H9 (cell line): ENCODE measurements at regions not wholly inside any gene's neighbourhood (a gene's known extent, or its start where the extent isn't known, plus 50 kb on each side); places are given as distances from the start of the nearest gene placed in this dataset.

Experiments used
- DNase-seq: peaks from one replicate; pipeline ENCODE4 v3.0.0-alpha.2; 2017
- H2AFZ ChIP-seq: one replicate; pipeline ENCODE4 v1.6.1; 2013; ENCODE audit warnings: mild to moderate bottlenecking, low read length, control low read depth, moderate library complexity
- H2AK5ac ChIP-seq: 2 replicates; pipeline ENCODE4 v1.6.1; 2013; ENCODE audit warnings: low read length, control low read depth, mixed read lengths; ENCODE audit not compliant: insufficient read length
- H2BK120ac ChIP-seq: one replicate; pipeline ENCODE4 v1.6.1; 2013; ENCODE audit warnings: low read depth, mild to moderate bottlenecking, low read length, control low read depth, inconsistent platforms; ENCODE audit not compliant: poor library complexity, severe bottlenecking
- H2BK12ac ChIP-seq: 2 replicates; pipeline ENCODE4 v1.6.1; 2013; ENCODE audit warnings: low read length, control low read depth, mixed read lengths, low read depth; ENCODE audit not compliant: insufficient read length
- H2BK15ac ChIP-seq: 2 replicates; pipeline ENCODE4 v1.6.1; 2013; ENCODE audit warnings: low read depth, low read length, control low read depth
- H2BK20ac ChIP-seq: one replicate; pipeline ENCODE4 v1.6.1; 2013; ENCODE audit warnings: low read depth, mild to moderate bottlenecking, low read length, control low read depth, inconsistent platforms; ENCODE audit not compliant: poor library complexity, severe bottlenecking
- H2BK5ac ChIP-seq: 2 replicates; pipeline ENCODE4 v1.6.1; 2013; ENCODE audit warnings: low read length, control low read depth, mixed read lengths; ENCODE audit not compliant: insufficient read length
- H3K14ac ChIP-seq: 2 replicates; pipeline ENCODE4 v1.6.1; 2013; ENCODE audit warnings: low read length, control low read depth; ENCODE audit not compliant: insufficient read depth
- H3K18ac ChIP-seq: 2 replicates; pipeline ENCODE4 v1.6.1; 2013; ENCODE audit warnings: low read depth, mild to moderate bottlenecking, mixed read lengths, low read length, control low read depth; ENCODE audit not compliant: insufficient read length
- H3K23ac ChIP-seq: 2 replicates; pipeline ENCODE4 v1.6.1; 2013; ENCODE audit warnings: low read length, control low read depth, mixed read lengths, low read depth; ENCODE audit not compliant: insufficient read length
- H3K23me2 ChIP-seq: 2 replicates; pipeline ENCODE4 v1.6.1; 2013; ENCODE audit warnings: low read depth, mild to moderate bottlenecking, mixed read lengths, low read length, control low read depth; ENCODE audit not compliant: insufficient read length, poor library complexity, severe bottlenecking
- H3K27ac ChIP-seq: 2 replicates; pipeline ENCODE4 v1.5.1; 2013; ENCODE audit warnings: low read length, control low read depth, mixed read lengths, low read depth; ENCODE audit not compliant: insufficient read length
- H3K27me3 ChIP-seq: 2 replicates; pipeline ENCODE4 v1.6.1; 2013; ENCODE audit warnings: low read length, control low read depth, inconsistent platforms; ENCODE audit not compliant: insufficient read depth
- H3K4ac ChIP-seq: 2 replicates; pipeline ENCODE4 v1.6.1; 2013; ENCODE audit warnings: low read depth, mild to moderate bottlenecking, control low read depth, inconsistent platforms, low read length, moderate library complexity
- H3K4me1 ChIP-seq: 2 replicates; pipeline ENCODE4 v1.6.1; 2013; ENCODE audit warnings: low read length, control low read depth, inconsistent platforms; ENCODE audit not compliant: insufficient read depth
- H3K4me2 ChIP-seq: 2 replicates; pipeline ENCODE4 v1.6.1; 2013; ENCODE audit warnings: low read length, control low read depth, mixed read lengths; ENCODE audit not compliant: insufficient read length, insufficient read depth
- H3K56ac ChIP-seq: 2 replicates; pipeline ENCODE4 v1.6.1; 2013; ENCODE audit warnings: low read depth, mild to moderate bottlenecking, mixed read lengths, low read length, control low read depth; ENCODE audit not compliant: insufficient read length
- H3K79me1 ChIP-seq: 2 replicates; pipeline ENCODE4 v1.6.1; 2013; ENCODE audit warnings: low read depth, mild to moderate bottlenecking, moderate library complexity, low read length, control low read depth, inconsistent platforms; ENCODE audit not compliant: insufficient read depth, poor library complexity, severe bottlenecking
- H3K79me2 ChIP-seq: 2 replicates; pipeline ENCODE4 v1.6.1; 2013; ENCODE audit warnings: low read length, control low read depth, inconsistent platforms; ENCODE audit not compliant: insufficient read depth
- H3K9ac ChIP-seq: 2 replicates; pipeline ENCODE4 v1.6.1; 2013; ENCODE audit warnings: low read length, control low read depth, mixed read lengths; ENCODE audit not compliant: insufficient read length; ENCODE audit errors: extremely low read depth
- H3K9me3 ChIP-seq: one replicate; pipeline ENCODE4 v1.6.1; 2013; ENCODE audit warnings: low read depth, low read length, inconsistent platforms; ENCODE audit not compliant: control insufficient read depth
- H3T11ph ChIP-seq: one replicate; pipeline ENCODE4 v1.6.1; 2013; ENCODE audit warnings: mild to moderate bottlenecking, low read length, control low read depth, inconsistent platforms
- H4K20me1 ChIP-seq: one replicate; pipeline ENCODE4 v1.6.1; 2013; ENCODE audit not compliant: control insufficient read depth, insufficient read length, insufficient read depth
- H4K5ac ChIP-seq: 2 replicates; pipeline ENCODE4 v1.6.1; 2013; ENCODE audit warnings: low read depth, mild to moderate bottlenecking, mixed read lengths, low read length, control low read depth; ENCODE audit not compliant: insufficient read length
- H4K8ac ChIP-seq: replicated peaks from 2 replicates; pipeline ENCODE4 v1.6.1; 2013; ENCODE audit warnings: low read length, control low read depth, mixed read lengths, low read depth; ENCODE audit not compliant: insufficient read length
- H4K91ac ChIP-seq: 2 replicates; pipeline ENCODE4 v1.6.1; 2013; ENCODE audit warnings: low read depth, mild to moderate bottlenecking, moderate library complexity, mixed read lengths, low read length, control low read depth; ENCODE audit not compliant: insufficient read length
- H3K27ac Mint-ChIP-seq, 3 experiments: 2 replicates in 2 of 3; 3 replicates in 1 of 3; pipeline ENCODE4 v1.8.0; 2020 to 2021; ENCODE audit warnings: mixed read lengths in 3 of 3, mild to moderate bottlenecking in 1 of 3, moderate library complexity in 1 of 3
- H3K27me3 Mint-ChIP-seq: 2 replicates; pipeline ENCODE4 v1.8.0; 2021; ENCODE audit warnings: low read depth, mild to moderate bottlenecking, moderate library complexity, mixed read lengths
- H3K36me3 Mint-ChIP-seq, 3 experiments: 2 replicates in 2 of 3; 3 replicates in 1 of 3; pipeline ENCODE4 v1.8.0; 2020 to 2021; ENCODE audit warnings: low read depth in 3 of 3, mixed read lengths in 3 of 3; ENCODE audit not compliant: insufficient read depth in 1 of 3
- H3K4me1 Mint-ChIP-seq, 2 experiments: 2 replicates each; pipeline ENCODE4 v1.8.0; 2020; ENCODE audit warnings: mixed read lengths in 2 of 2
- H3K4me3 Mint-ChIP-seq, 2 experiments: 2 replicates in 1 of 2; 3 replicates in 1 of 2; pipeline ENCODE4 v1.8.0; 2020 to 2021; ENCODE audit warnings: mild to moderate bottlenecking in 2 of 2, mixed read lengths in 2 of 2, moderate library complexity in 1 of 2
- H3K9me3 Mint-ChIP-seq, 2 experiments: 2 replicates in 1 of 2; 3 replicates in 1 of 2; pipeline ENCODE4 v1.8.0; 2020; ENCODE audit warnings: mild to moderate bottlenecking in 2 of 2, mixed read lengths in 2 of 2, moderate library complexity in 1 of 2
- CTCF ChIP-seq: fragments of 200-600 bp; sonication (generic); conservative IDR thresholded peaks from 3 replicates; pipeline ENCODE4 v1.8.0; 2021; ENCODE audit warnings: antibody characterized with exemption, mild to moderate bottlenecking
- WGBS: extraction: QIAGEN DNeasy Blood & Tissue Kit; methylation state at CpG from one replicate; pipeline ENCODE4 v1.1.7; 2013; ENCODE audit warnings: missing lambda C conversion rate, low lambda C conversion rate, mixed read lengths; ENCODE audit not compliant: insufficient read length; ENCODE audit errors: extremely low coverage; 5-methylcytosine and 5-hydroxymethylcytosine counted together

GRCh38 chr6:28711788-28712341 is 186.2 kb downstream of the GPX5 start:
- H4K8ac ChIP-seq = no peak overlapping the region
- H4K20me1 ChIP-seq = no peaks in the 10 kb centered on the region
- no peak overlapping the region for H4K91ac ChIP-seq
- no peak overlapping the region for H3K9ac ChIP-seq
- H3K27me3 ChIP-seq = no peaks in the 10 kb centered on the region
- H3K4me2 ChIP-seq = no peak overlapping the region
- no peak overlapping the region for H3K4me3 Mint-ChIP-seq
- no peaks in the 10 kb centered on the region for H3K79me1 ChIP-seq
- no peak overlapping the region for H3K18ac ChIP-seq
- no peak overlapping the region for H3K4ac ChIP-seq
- no peak for DNase-seq
- H2BK12ac ChIP-seq = no peak overlapping the region
- no peak overlapping the region for H2BK5ac ChIP-seq
- H2AFZ ChIP-seq = no peak overlapping the region
- H2BK15ac ChIP-seq = no peak overlapping the region
- peaks cover 4 to 9% of the 10 kb centered on the region in 2 experiments; a peak in 2 of 4 replicates for H3K4me1 Mint-ChIP-seq
- TF ChIP-seq CTCF = no peak
- WGBS = no CpG with 5 or more reads among the region's 5 CpGs
- peaks cover 18 to 19% of the 10 kb centered on the region in 2 experiments for H3K9me3 Mint-ChIP-seq
- no peak overlapping the region for H3K27ac ChIP-seq
- H4K5ac ChIP-seq = no peak overlapping the region
- H3K4me1 ChIP-seq = no peaks in the 10 kb centered on the region
- H3K36me3 Mint-ChIP-seq = peaks cover 0 to 18% (median 11%) of the 10 kb centered on the region in 3 experiments
- no peak overlapping the region for H3K27ac Mint-ChIP-seq
- no peak overlapping the region for H2BK20ac ChIP-seq
- H3T11ph ChIP-seq = no peak overlapping the region
- H3K56ac ChIP-seq = no peak overlapping the region
- peaks cover under 1% of the 10 kb centered on the region; the same call in 1 of the 2 replicates for H3K27me3 Mint-ChIP-seq
- no peak overlapping the region for H2AK5ac ChIP-seq
- no peak overlapping the region for H3K23ac ChIP-seq
- H3K9me3 ChIP-seq = peaks cover 5% of the 10 kb centered on the region
- no peak overlapping the region for H2BK120ac ChIP-seq
- H3K79me2 ChIP-seq = no peaks in the 10 kb centered on the region
- no peak overlapping the region for H3K14ac ChIP-seq
- H3K23me2 ChIP-seq = peaks cover 6% of the 10 kb centered on the region
